ENCODE measurements at regions not wholly inside any gene's neighbourhood (a gene's known extent, or its start where the extent isn't known, plus 50 kb on each side); places are given as distances from the start of the nearest gene placed in this dataset.

DNA sequence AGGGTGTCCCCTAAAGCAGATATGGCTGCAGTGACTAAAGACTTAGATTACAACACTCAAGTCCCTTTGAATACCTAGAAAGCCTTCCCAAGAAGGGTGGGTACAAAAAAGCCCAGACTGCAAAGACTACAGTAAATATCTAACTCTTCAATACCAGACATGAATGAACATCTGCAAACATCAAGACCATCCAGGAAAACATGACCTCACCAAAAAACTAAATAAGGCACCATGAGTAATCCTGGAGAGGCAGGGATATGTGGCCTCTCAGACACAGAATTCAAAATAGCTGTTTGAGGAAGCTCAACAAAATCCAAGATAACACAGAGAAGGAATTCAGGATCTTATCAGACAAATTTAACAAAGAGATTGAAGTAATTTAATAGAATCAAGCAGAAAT is 138.2 kb upstream of the OTOS start:
- Mint-ChIP-seq H3K27me3 (ENCODE audit: low read depth) (peaks cover 25% of the 10 kb centered on the region), H3K9me3 (peaks cover 42% of the 10 kb centered on the region), H3K4me1 (peaks cover 4% of the 10 kb centered on the region), H3K36me3 (ENCODE audit: low read depth) (no peaks in the 10 kb centered on the region), H3K27ac (no peak overlapping the region), H3K4me3 (no peak overlapping the region)
- TF ChIP-seq, protein P1, sequence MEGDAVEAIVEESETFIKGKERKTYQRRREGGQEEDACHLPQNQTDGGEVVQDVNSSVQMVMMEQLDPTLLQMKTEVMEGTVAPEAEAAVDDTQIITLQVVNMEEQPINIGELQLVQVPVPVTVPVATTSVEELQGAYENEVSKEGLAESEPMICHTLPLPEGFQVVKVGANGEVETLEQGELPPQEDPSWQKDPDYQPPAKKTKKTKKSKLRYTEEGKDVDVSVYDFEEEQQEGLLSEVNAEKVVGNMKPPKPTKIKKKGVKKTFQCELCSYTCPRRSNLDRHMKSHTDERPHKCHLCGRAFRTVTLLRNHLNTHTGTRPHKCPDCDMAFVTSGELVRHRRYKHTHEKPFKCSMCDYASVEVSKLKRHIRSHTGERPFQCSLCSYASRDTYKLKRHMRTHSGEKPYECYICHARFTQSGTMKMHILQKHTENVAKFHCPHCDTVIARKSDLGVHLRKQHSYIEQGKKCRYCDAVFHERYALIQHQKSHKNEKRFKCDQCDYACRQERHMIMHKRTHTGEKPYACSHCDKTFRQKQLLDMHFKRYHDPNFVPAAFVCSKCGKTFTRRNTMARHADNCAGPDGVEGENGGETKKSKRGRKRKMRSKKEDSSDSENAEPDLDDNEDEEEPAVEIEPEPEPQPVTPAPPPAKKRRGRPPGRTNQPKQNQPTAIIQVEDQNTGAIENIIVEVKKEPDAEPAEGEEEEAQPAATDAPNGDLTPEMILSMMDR (IDR thresholded peaks at IDR 0.05; ENCODE audit: unreplicated experiment in 3 of 3): no peak

DNA sequence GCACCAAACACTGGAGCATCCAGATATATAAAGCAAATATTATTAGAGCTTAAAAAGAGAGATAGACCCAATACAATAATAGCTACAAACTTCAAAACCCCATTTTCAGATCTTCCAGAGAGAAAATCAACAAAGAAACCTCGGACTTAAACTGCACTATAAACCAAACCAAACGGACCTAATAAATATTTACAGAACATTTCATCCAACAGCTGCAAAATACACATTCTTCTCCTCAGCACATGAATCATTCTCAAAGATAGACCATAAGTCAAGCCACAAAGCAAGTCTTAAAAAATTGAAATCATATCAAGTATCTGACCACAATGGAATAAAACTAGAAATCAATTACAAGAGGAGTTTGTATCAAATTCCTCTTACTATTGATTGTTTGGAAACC is 140.2 kb upstream of the OTOS start:
- no peaks in the 10 kb centered on the region for H3K36me3 Mint-ChIP-seq (ENCODE audit: low read depth)
- no peaks in the 10 kb centered on the region for H3K4me1 Mint-ChIP-seq
- peaks cover 42% of the 10 kb centered on the region for H3K9me3 Mint-ChIP-seq
- TF ChIP-seq, protein P1 (IDR thresholded peaks at IDR 0.05; ENCODE audit: unreplicated experiment in 3 of 3): no peak
- no peak overlapping the region for H3K4me3 Mint-ChIP-seq
- no peak overlapping the region for H3K27ac Mint-ChIP-seq
- peaks cover 25% of the 10 kb centered on the region for H3K27me3 Mint-ChIP-seq (ENCODE audit: low read depth)

DNA sequence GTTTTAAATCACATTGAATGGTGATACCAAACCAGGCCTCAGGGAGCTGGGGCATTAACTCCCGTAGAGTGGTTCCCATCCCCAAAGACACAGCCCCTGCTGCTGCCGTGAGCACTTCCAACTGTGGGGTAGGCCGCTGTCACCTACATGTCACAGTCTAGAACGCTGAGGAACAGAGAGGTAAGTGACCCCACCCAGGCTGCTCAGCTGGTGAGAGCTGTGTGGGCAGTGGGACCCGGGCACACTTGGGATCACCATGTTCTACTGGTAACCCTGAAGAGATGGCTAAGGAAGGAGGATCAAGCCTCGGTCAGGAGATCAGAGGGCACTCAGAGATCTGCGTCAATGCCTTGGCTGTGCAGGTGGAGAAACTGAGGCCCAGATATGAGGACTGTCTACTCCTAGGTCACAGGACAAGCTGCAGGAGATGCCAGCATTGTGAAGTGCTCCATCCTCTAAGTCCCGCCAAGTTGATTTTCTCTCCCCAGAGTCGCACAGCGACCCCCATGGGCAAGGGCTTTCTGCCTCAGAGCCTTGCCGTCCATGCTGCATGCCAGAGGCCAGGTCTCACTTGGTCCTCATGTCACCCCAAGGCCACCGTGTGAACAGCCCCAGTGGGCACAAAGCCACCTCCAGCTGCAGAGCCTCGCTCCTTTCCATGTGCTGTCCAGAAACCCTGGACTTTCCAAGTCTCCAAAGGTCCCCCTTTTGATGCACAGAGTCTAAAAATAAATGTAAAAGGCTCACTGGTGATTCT is 144.2 kb upstream of the OTOS start:
- H3K9me3 Mint-ChIP-seq: peaks cover 27% of the 10 kb centered on the region
- TF ChIP-seq, protein P1 (IDR thresholded peaks at IDR 0.05; ENCODE audit: unreplicated experiment in 3 of 3): no peak
- no peak overlapping the region for H3K4me3 Mint-ChIP-seq
- no peak overlapping the region for H3K27ac Mint-ChIP-seq
- no peaks in the 10 kb centered on the region for H3K36me3 Mint-ChIP-seq (ENCODE audit: low read depth)
- peaks cover 17% of the 10 kb centered on the region for H3K27me3 Mint-ChIP-seq (ENCODE audit: low read depth)
- no peaks in the 10 kb centered on the region for H3K4me1 Mint-ChIP-seq

DNA sequence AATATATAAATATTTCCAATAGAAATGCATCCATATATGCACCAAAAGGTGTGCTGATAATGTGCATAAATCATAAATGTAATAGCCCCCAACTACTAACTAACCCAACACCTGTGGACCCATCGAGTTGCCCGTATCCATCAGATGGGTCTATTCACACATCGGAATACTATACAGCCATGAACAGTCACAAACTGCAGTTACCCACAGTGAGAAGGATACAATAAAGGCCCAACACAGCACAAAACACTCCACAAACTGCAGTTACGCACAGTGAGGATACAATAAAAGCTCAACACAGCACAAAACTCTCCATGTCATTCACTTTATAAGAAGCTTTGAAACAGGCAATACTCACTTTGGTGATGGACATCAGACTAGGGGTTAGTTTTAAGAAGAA is 145.3 kb upstream of the OTOS start:
- peaks cover 3% of the 10 kb centered on the region for H3K4me1 Mint-ChIP-seq
- H3K9me3 Mint-ChIP-seq: peaks cover 20% of the 10 kb centered on the region
- peaks cover 11% of the 10 kb centered on the region for H3K27me3 Mint-ChIP-seq (ENCODE audit: low read depth)
- TF ChIP-seq, protein P1 (IDR thresholded peaks at IDR 0.05; ENCODE audit: unreplicated experiment in 3 of 3): no peak
- no peaks in the 10 kb centered on the region for H3K36me3 Mint-ChIP-seq (ENCODE audit: low read depth)
- H3K27ac Mint-ChIP-seq: no peak overlapping the region
- H3K4me3 Mint-ChIP-seq: no peak overlapping the region

DNA sequence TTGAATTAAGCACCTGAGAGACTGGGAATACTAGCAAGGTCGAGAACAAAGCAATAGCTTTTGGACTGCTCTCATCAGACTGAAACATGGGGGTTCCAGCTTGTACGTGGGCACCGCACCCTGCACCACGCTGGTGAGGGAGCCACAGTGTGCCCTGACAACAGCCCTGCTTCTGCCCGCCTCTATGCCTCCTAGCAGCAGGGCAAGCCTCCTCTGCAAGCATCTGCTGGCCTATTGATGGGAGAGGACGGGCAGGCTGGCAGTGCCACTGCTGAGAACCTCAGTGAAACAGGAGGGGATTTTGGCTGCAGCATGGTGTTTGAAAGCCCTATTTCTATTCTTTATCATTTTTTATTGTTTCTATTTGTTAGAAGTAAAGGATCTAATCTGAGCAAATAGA is 146.1 kb upstream of the OTOS start:
- Mint-ChIP-seq H3K36me3 (ENCODE audit: low read depth) (no peaks in the 10 kb centered on the region), H3K27me3 (ENCODE audit: low read depth) (peaks cover 5% of the 10 kb centered on the region), H3K27ac (no peak overlapping the region), H3K9me3 (peaks cover 14% of the 10 kb centered on the region), H3K4me3 (no peak overlapping the region), H3K4me1 (peaks cover 12% of the 10 kb centered on the region)
- TF ChIP-seq, protein P1 (IDR thresholded peaks at IDR 0.05; ENCODE audit: unreplicated experiment in 3 of 3): no peak

DNA sequence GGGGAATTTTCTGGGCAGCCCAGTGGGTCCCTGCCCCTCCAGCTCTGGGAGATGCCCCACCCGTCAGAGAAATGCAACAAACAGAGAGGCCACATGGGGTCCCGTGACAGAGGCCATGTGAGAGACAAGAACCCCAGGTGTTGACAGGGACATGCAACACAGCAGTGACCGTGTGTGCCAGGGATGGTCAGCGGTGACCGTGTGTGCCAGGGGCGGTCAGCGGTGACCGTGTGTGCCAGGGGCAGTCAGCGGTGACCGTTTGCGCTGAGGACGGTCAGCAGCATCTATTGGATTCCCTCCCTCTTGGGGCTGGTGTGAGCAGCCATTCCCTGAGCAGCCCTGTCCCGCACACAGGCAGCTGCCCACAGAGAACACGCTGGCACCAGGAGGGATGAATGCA is 146.6 kb upstream of the OTOS start:
- TF ChIP-seq, protein P1 (IDR thresholded peaks at IDR 0.05; ENCODE audit: unreplicated experiment in 3 of 3): no peak
- H3K36me3 Mint-ChIP-seq (ENCODE audit: low read depth): no peaks in the 10 kb centered on the region
- H3K4me3 Mint-ChIP-seq: no peak overlapping the region
- peaks cover 12% of the 10 kb centered on the region for H3K9me3 Mint-ChIP-seq
- peaks cover 3% of the 10 kb centered on the region for H3K27me3 Mint-ChIP-seq (ENCODE audit: low read depth)
- H3K27ac Mint-ChIP-seq: no peak overlapping the region
- H3K4me1 Mint-ChIP-seq: peaks cover 15% of the 10 kb centered on the region
